ENCODE measurements at regions not wholly inside any gene's neighbourhood (a gene's known extent, or its start where the extent isn't known, plus 50 kb on each side); places are given as distances from the start of the nearest gene placed in this dataset.
A peak's percentile ranks its signal among the peaks of the same experiment; 100 is the strongest.

GRCh38 chr16:85418978-85419491, 194.1 kb upstream of the GSE1 start:
- DNase-seq: peak in 20 of 56 donors; percentile 11 to 51 (median 31)

GRCh38 chr16:85419503-85420408, 193.4 kb upstream of the GSE1 start:
- DNase-seq: no peak

GRCh38 chr16:85420501-85421337, 192.4 kb upstream of the GSE1 start:
- DNase-seq: peak in 1 of 56 donors; percentile 32

GRCh38 chr16:85421338-85422195, 191.6 kb upstream of the GSE1 start:
- no peak for DNase-seq

GRCh38 chr16:85422196-85422631, 190.9 kb upstream of the GSE1 start:
- DNase-seq: no peak

GRCh38 chr16:85422632-85423550, 190.2 kb upstream of the GSE1 start:
- no peak for DNase-seq

- DNase-seq: no peak
These were observed 189.5 kb upstream of the GSE1 start for GRCh38 chr16:85423631-85424030.

- DNase-seq: peak in 4 of 56 donors; percentile 21 to 54 (median 25)
These were observed 188.7 kb upstream of the GSE1 start for GRCh38 chr16:85424260-85425073.

- DNase-seq: no peak
These were observed 188.0 kb upstream of the GSE1 start for GRCh38 chr16:85425074-85425662.

- DNase-seq: no peak
These were observed 186.3 kb upstream of the GSE1 start for GRCh38 chr16:85426806-85427205.

GRCh38 chr16:85428168-85428898, 184.8 kb upstream of the GSE1 start:
- DNase-seq: peak in 5 of 56 donors; percentile 20 to 40 (median 35)

- DNase-seq: no peak
These were observed 184.0 kb upstream of the GSE1 start for GRCh38 chr16:85428899-85429775.

- DNase-seq: no peak
These were observed 183.2 kb upstream of the GSE1 start for GRCh38 chr16:85429776-85430522.

- DNase-seq: no peak
These were observed 182.3 kb upstream of the GSE1 start for GRCh38 chr16:85430523-85431421.

Data from amygdala (tissue), 56 donors.